IMR-90 (cell line): ENCODE measurements at regions not wholly inside any gene's neighbourhood (a gene's known extent, or its start where the extent isn't known, plus 50 kb on each side); places are given as distances from the start of the nearest gene placed in this dataset.

ENCODE experiments used
- ATAC-seq: fragments of 200-7000 bp; cut with Tn5 transposase; 2 replicates; pipeline ENCODE4 v1.9.1; 2020; ENCODE audit warnings: low read depth, mild to moderate bottlenecking, moderate library complexity
- BruUV-seq: library from RNA; stranded (reverse); fragments of 400-500 nt; replicated peaks from 2 replicates; lab custom pipeline; 2021; lab: Mats Ljungman, UMichigan
- CTCF ChIA-PET: fragments of 300-600 bp; formaldehyde crosslinking; extraction: SDS; loops from one replicate; lab custom pipeline; 2021; ENCODE audit warnings: antibody characterized with exemption; lab: Yijun Ruan, JAX
- POLR2A ChIA-PET: fragments of 300-600 bp; sonication (Branson Sonifier 250); formaldehyde crosslinking; loops from one replicate; lab custom pipeline; 2022; ENCODE audit warnings: antibody characterized with exemption; ENCODE audit not compliant: unreplicated experiment; lab: Charles Lee
- DNase-seq: peaks from one replicate; pipeline ENCODE4 v3.0.0; 2013
- H2AFZ ChIP-seq: replicated peaks from 2 replicates; pipeline ENCODE3; 2013; ENCODE audit warnings: low read length, mild to moderate bottlenecking; ENCODE audit not compliant: poor library complexity
- H2AK5ac ChIP-seq: 2 replicates; pipeline ENCODE4 v1.6.1; 2013; ENCODE audit warnings: low read depth, low read length, inconsistent platforms
- H2AK9ac ChIP-seq: replicated peaks from 2 replicates; pipeline ENCODE3; 2013; ENCODE audit warnings: mild to moderate bottlenecking, low read depth, low read length, moderate library complexity; ENCODE audit not compliant: poor library complexity
- H2BK120ac ChIP-seq: 2 replicates; pipeline ENCODE4 v1.6.1; 2013; ENCODE audit warnings: low read depth, low read length, inconsistent platforms
- H2BK15ac ChIP-seq: 3 replicates; pipeline ENCODE4 v1.6.1; 2013; ENCODE audit warnings: low read depth, low read length, inconsistent platforms
- H2BK20ac ChIP-seq: 2 replicates; pipeline ENCODE4 v1.6.1; 2013; ENCODE audit warnings: low read depth, mild to moderate bottlenecking, inconsistent platforms, low read length, moderate library complexity
- H2BK5ac ChIP-seq: 2 replicates; pipeline ENCODE4 v1.6.1; 2013; ENCODE audit warnings: mild to moderate bottlenecking, low read depth, low read length, inconsistent platforms; ENCODE audit not compliant: poor library complexity, severe bottlenecking
- H3K14ac ChIP-seq: replicated peaks from 2 replicates; pipeline ENCODE4 v1.6.1; 2013; ENCODE audit warnings: low read depth, low read length, inconsistent platforms
- H3K18ac ChIP-seq: 2 replicates; pipeline ENCODE4 v1.6.1; 2013; ENCODE audit warnings: low read depth, low read length, control low read depth
- H3K23ac ChIP-seq: 2 replicates; pipeline ENCODE4 v1.6.1; 2013; ENCODE audit warnings: low read depth, low read length, inconsistent platforms
- H3K27ac ChIP-seq: 2 replicates; pipeline ENCODE4 v1.5.1; 2013; ENCODE audit warnings: mild to moderate bottlenecking, control low read depth, low read length; ENCODE audit not compliant: insufficient read depth
- H3K27me3 ChIP-seq: 2 replicates; pipeline ENCODE4 v1.6.1; 2013; ENCODE audit warnings: low read length; ENCODE audit not compliant: control insufficient read depth, insufficient read depth
- H3K36me3 ChIP-seq: 2 replicates; pipeline ENCODE4 v1.6.1; 2013; ENCODE audit warnings: low read length, mixed read lengths; ENCODE audit not compliant: control insufficient read depth, insufficient read depth
- H3K4ac ChIP-seq: 2 replicates; pipeline ENCODE4 v1.6.1; 2013; ENCODE audit warnings: low read depth, low read length, inconsistent platforms
- H3K4me1 ChIP-seq: 2 replicates; pipeline ENCODE4 v1.6.1; 2013; ENCODE audit warnings: low read length, mixed read lengths; ENCODE audit not compliant: control insufficient read depth, insufficient read depth
- H3K4me2 ChIP-seq: 2 replicates; pipeline ENCODE4 v1.6.1; 2013; ENCODE audit warnings: low read depth, mild to moderate bottlenecking, control low read depth, low read length, moderate library complexity
- H3K4me3 ChIP-seq: 2 replicates; pipeline ENCODE4 v1.5.1; 2013; ENCODE audit warnings: low read depth, mild to moderate bottlenecking, control low read depth, low read length, moderate library complexity; ENCODE audit not compliant: insufficient read depth
- H3K56ac ChIP-seq: 2 replicates; pipeline ENCODE4 v1.6.1; 2013; ENCODE audit warnings: low read length, inconsistent platforms; ENCODE audit not compliant: insufficient read depth; ENCODE audit errors: extremely low read depth
- H3K79me1 ChIP-seq, 2 experiments: 2 replicates each; pipeline ENCODE4 v1.6.1; 2013; ENCODE audit warnings: low read length in 2 of 2, inconsistent platforms in 1 of 2, low read depth in 1 of 2
- H3K9ac ChIP-seq: 2 replicates; pipeline ENCODE4 v1.6.1; 2013; ENCODE audit warnings: low read depth, low read length, control low read depth
- H3K9me1 ChIP-seq: 2 replicates; pipeline ENCODE4 v1.6.1; 2013; ENCODE audit warnings: low read length, inconsistent platforms; ENCODE audit not compliant: insufficient read depth
- H3K9me3 ChIP-seq: 2 replicates; pipeline ENCODE4 v1.6.1; 2013; ENCODE audit warnings: low read length; ENCODE audit not compliant: control insufficient read depth, insufficient read depth
- H4K20me1 ChIP-seq: 2 replicates; pipeline ENCODE4 v1.6.1; 2013; ENCODE audit warnings: low read length, inconsistent platforms; ENCODE audit not compliant: insufficient read depth
- H4K5ac ChIP-seq: 2 replicates; pipeline ENCODE4 v1.6.1; 2013; ENCODE audit warnings: mild to moderate bottlenecking, low read depth, low read length, control low read depth
- H4K8ac ChIP-seq, 2 experiments: 2 replicates each; pipeline ENCODE4 v1.6.1; 2013; ENCODE audit warnings: low read depth in 2 of 2, low read length in 2 of 2, control low read depth in 1 of 2, inconsistent platforms in 1 of 2
- H4K91ac ChIP-seq: 2 replicates; pipeline ENCODE4 v1.6.1; 2013; ENCODE audit warnings: low read depth, low read length, inconsistent platforms; ENCODE audit not compliant: insufficient read depth
- CEBPB ChIP-seq: IDR thresholded peaks from 2 replicates; pipeline ENCODE4 v1.6.1; 2012; ENCODE audit warnings: low read depth, low read length, improper control_type of control experiment
- SMC3 ChIP-seq: fragments of 150-350 bp; IDR thresholded peaks from 2 replicates; pipeline ENCODE4 v1.6.1; 2016; ENCODE audit warnings: low read depth, mild to moderate bottlenecking, antibody characterized with exemption, low read length, moderate library complexity
- WGBS, 2 experiments: methylation state at CpG; one replicate each; pipeline versions ENCODE4 v1.1.5 to v1.1.7; 2013; ENCODE audit warnings: missing lambda C conversion rate in 2 of 2; ENCODE audit not compliant: insufficient read length in 1 of 2; ENCODE audit errors: extremely low coverage in 2 of 2; 5-methylcytosine and 5-hydroxymethylcytosine counted together
- dilution Hi-C: fragments of 300-500 bp; cut with HindIII; formaldehyde crosslinking; loops from one replicate; pipeline ENCODE4 v1.14.3; 2018; ENCODE audit warnings: low sequenced_read_pairs; ENCODE audit not compliant: unreplicated experiment
- in situ Hi-C: fragments of 300-500 bp; cut with MboI; formaldehyde crosslinking; loops from 3 replicates; pipeline ENCODE4 v1.14.3; 2019; ENCODE audit warnings: low sequenced_read_pairs, inconsistent platforms, mixed read lengths
- intact Hi-C: fragments of 100-400 bp; cut with micrococcal nuclease; formaldehyde crosslinking; loops from 2 replicates; pipeline ENCODE4 v1.10.0; 2022

DNA sequence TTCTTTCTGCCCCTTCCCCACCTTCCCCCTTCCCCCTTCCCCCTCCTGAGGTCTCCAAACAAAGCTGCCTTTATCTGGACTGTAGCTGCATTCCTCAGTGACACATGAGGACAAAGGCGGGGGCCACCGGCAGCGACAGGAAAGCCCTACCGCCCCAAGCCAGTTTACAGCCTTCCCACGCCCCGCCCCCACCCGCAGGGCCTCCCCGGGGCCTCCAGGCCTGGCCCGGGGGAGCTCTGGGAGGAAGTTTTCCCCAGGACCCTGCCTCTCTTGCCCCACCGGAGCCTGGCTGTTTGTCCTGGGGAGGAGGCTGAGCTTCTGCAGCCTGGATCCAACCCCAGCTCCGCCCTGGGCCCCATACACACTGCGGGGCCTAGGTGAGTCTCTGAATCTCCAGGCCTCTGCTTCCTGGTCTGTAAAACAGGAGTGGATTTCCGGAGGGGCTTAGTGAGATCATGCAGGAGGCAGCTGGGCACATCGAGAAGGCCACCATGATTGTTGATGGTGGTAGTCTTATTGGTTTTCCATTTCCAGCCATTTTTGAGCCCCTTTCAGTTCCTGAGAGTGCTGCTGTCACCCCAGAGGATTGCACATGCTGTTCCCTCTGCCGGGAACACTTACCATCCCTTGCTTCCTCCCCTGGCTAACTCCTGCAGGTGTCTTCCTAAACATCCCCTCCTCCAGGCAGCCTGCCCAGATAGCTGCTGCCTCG is 130.7 kb downstream of the MN1 start:
- H3K4me3 ChIP-seq = no peak overlapping the region
- H3K18ac ChIP-seq = no peak overlapping the region
- peaks cover 4% of the 10 kb centered on the region; the same call in 1 of the 2 replicates for H3K4me1 ChIP-seq
- H4K91ac ChIP-seq = no peak overlapping the region
- H3K36me3 ChIP-seq = no peaks in the 10 kb centered on the region
- H2BK120ac ChIP-seq = no peak overlapping the region
- no peak overlapping the region for H3K23ac ChIP-seq
- TF ChIP-seq CEBPB = no peak
- TF ChIP-seq SMC3 = no peak
- H4K8ac ChIP-seq = peak overlapping the region in 1 of 2 experiments; percentile 55; a peak in 1 of 4 replicates
- H3K27me3 ChIP-seq = peaks cover 22% of the 10 kb centered on the region
- no peak for ATAC-seq
- intact Hi-C loops (no loop called here), in situ Hi-C loops (no loop called here), dilution Hi-C loops (no loop called here)
- no peak overlapping the region for H3K27ac ChIP-seq
- DNase-seq = no peak
- H3K14ac ChIP-seq = no peak overlapping the region
- POLR2A ChIA-PET = interaction anchor here (0.7 kb wide), 1 partner anchor 160 kb away, joined by 3 read pairs; no protein-coding TSS in a partner anchor
- H2AK5ac ChIP-seq = no peak overlapping the region
- 80% methylated on average over 1 of the region's 16 CpGs; no CpG with 5 or more reads in 1 of the 2 experiments for WGBS, 2 experiments
- CTCF ChIA-PET = no interaction called here
- H2BK20ac ChIP-seq = no peak overlapping the region
- peaks cover 3% of the 10 kb centered on the region for H3K9me3 ChIP-seq
- H4K5ac ChIP-seq = no peak overlapping the region
- no peak overlapping the region for H2BK15ac ChIP-seq
- H2BK5ac ChIP-seq = no peak overlapping the region
- no peak overlapping the region for H3K4ac ChIP-seq
- no peaks in the 10 kb centered on the region for H3K79me1 ChIP-seq
- H4K20me1 ChIP-seq = no peaks in the 10 kb centered on the region
- no peak overlapping the region for H2AK9ac ChIP-seq
- peak overlapping the region; percentile 35 for H2AFZ ChIP-seq
- BruUV-seq = no TSS peak
- no peak overlapping the region for H3K9ac ChIP-seq
- H3K56ac ChIP-seq = no peak overlapping the region
- H3K4me2 ChIP-seq = no peak overlapping the region
- H3K9me1 ChIP-seq = 0 out of 2 replicates have a peak, but pooled peaks cover 6% of the 10 kb centered on the region
